ENCODE measurements at regions not wholly inside any gene's neighbourhood (a gene's known extent, or its start where the extent isn't known, plus 50 kb on each side); places are given as distances from the start of the nearest gene placed in this dataset.

DNA sequence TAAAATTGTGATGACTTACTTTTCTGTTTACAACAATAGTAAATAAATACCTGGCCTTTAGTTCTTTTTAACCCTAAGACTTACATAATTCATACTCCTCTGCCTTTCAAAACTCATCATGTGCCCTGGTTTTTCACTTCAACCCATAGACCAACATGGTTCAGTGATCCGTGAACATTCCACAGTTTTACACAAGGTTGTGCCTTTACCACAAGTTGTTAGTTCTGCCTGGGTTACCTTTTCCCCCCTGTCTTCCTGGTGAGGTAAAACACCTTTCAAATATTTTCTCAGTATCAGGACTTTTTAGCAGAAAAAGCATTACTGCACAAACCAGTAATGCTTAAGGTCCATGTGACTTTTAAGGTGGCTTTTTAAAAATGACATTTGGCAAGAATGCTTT is 1466.4 kb downstream of the PLA2G4A start:
- TF ChIP-seq, protein P1, sequence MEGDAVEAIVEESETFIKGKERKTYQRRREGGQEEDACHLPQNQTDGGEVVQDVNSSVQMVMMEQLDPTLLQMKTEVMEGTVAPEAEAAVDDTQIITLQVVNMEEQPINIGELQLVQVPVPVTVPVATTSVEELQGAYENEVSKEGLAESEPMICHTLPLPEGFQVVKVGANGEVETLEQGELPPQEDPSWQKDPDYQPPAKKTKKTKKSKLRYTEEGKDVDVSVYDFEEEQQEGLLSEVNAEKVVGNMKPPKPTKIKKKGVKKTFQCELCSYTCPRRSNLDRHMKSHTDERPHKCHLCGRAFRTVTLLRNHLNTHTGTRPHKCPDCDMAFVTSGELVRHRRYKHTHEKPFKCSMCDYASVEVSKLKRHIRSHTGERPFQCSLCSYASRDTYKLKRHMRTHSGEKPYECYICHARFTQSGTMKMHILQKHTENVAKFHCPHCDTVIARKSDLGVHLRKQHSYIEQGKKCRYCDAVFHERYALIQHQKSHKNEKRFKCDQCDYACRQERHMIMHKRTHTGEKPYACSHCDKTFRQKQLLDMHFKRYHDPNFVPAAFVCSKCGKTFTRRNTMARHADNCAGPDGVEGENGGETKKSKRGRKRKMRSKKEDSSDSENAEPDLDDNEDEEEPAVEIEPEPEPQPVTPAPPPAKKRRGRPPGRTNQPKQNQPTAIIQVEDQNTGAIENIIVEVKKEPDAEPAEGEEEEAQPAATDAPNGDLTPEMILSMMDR (IDR thresholded peaks at IDR 0.05) = no peak
- TF ChIP-seq POLR2A (IDR thresholded peaks at IDR 0.05) = no peak
- H3K27ac ChIP-seq = no peak overlapping the region
- intact Hi-C loops (cut with DNase I) = no loop called here
- WGBS, 2 donors = 48 to 68% methylated on average over 1 of the region's 1 CpG
- H3K27me3 ChIP-seq = no peaks in the 10 kb centered on the region
- H3K4me1 ChIP-seq = no peaks in the 10 kb centered on the region
- DNase-seq (no peak), ATAC-seq (no peak)
- no peaks in the 10 kb centered on the region for H3K9me3 ChIP-seq
- no peak overlapping the region for H3K4me3 ChIP-seq
- H3K36me3 ChIP-seq (replicated peaks in 1 of 2; ENCODE audit: insufficient read depth in 1 of 2, low read depth in 2 of 2) = no peaks in the 10 kb centered on the region

DNA sequence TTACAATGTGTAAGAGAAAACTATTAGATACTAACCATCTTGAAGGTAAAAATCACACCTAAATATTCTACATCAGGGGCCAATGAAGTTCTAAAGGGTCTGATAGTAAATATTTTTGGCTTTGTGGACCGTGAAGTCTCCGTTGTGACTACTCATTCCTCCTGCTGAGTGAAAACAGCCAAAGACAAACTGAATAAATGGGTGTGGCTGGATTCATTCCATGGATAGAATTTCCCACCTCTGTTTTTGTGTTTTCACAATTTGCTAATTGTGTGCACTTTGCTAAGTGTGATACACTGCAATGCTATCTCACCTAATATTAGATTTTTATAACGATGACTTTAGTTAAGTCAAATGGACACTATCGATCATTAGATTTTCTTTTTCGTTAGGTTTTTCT is 1474.0 kb downstream of the PLA2G4A start:
- no peak for DNase-seq
- Histone ChIP-seq H3K9me3 (no peaks in the 10 kb centered on the region), H3K27ac (no peak overlapping the region), H3K27me3 (no peaks in the 10 kb centered on the region), H3K4me1 (no peaks in the 10 kb centered on the region), H3K36me3 (replicated peaks in 1 of 2; ENCODE audit: insufficient read depth in 1 of 2, low read depth in 2 of 2) (no peaks in the 10 kb centered on the region), H3K4me3 (no peak overlapping the region)
- no peak for ATAC-seq
- TF ChIP-seq, protein P1 (IDR thresholded peaks at IDR 0.05) = no peak
- no peak for TF ChIP-seq POLR2A (IDR thresholded peaks at IDR 0.05)
- 56 to 62% methylated on average over 5 of the region's 5 CpGs for WGBS, 2 donors
- intact Hi-C loops (cut with DNase I) = no loop called here

DNA sequence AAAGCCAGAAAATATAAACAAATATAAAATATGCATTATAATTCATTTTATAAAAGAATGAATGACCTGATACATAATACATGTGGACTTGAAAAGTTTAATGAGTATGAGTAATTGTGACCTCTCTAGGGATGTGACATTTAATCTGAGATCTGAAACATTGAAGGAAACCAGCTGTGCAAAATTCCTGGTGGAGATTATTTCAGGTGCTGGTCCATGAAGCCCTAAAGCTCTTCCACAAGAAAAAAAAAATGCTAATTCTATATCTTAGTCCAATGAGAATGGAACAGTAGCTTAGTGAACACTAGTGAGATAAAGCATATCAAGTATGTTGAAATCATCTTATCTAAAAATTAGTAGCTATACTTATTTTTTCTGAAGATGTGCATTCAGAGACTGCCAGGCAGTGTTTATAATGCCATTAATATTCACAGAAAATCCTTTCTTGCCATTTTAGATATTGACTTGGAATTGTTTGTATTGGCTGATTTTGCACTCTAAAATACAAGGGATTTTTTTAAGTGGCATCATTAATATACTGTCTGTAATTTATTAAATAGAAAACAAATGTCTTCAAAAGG is 1485.9 kb downstream of the PLA2G4A start:
- H3K4me1 ChIP-seq = no peaks in the 10 kb centered on the region
- H3K27me3 ChIP-seq = no peaks in the 10 kb centered on the region
- H3K36me3 ChIP-seq (replicated peaks in 1 of 2; ENCODE audit: insufficient read depth in 1 of 2, low read depth in 2 of 2) = no peaks in the 10 kb centered on the region
- TF ChIP-seq, protein P1 (IDR thresholded peaks at IDR 0.05) = no peak
- no peak for TF ChIP-seq POLR2A (IDR thresholded peaks at IDR 0.05)
- H3K9me3 ChIP-seq = no peaks in the 10 kb centered on the region
- no peak overlapping the region for H3K27ac ChIP-seq
- DNase-seq (no peak), ATAC-seq (no peak)
- no peak overlapping the region for H3K4me3 ChIP-seq
- intact Hi-C loops (cut with DNase I) = no loop called here

DNA sequence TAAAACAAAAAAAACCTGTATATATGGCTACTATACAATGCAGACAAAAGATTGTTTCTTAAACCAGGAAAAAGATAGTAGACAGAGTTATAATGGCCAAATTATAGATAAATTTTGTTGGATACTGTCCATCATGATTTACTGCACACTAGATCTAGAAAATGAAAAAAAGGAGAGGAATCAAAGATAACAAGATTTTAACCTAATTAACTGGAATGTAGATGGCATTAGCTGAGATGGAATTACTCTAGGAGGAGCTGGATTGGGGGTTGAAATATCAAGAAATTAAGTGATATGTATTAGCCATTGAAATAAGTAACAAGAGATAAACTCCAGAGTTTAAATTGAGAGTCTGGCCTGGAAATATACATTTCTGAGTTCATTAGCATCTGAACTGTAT is 1489.1 kb downstream of the PLA2G4A start:
- DNase-seq (no peak), ATAC-seq (no peak)
- TF ChIP-seq POLR2A (IDR thresholded peaks at IDR 0.05) = no peak
- Histone ChIP-seq H3K4me1 (no peaks in the 10 kb centered on the region), H3K9me3 (no peaks in the 10 kb centered on the region), H3K27me3 (no peaks in the 10 kb centered on the region), H3K4me3 (no peak overlapping the region), H3K36me3 (replicated peaks in 1 of 2; ENCODE audit: insufficient read depth in 1 of 2, low read depth in 2 of 2) (no peaks in the 10 kb centered on the region), H3K27ac (no peak overlapping the region)
- intact Hi-C loops (cut with DNase I) = no loop called here

DNA sequence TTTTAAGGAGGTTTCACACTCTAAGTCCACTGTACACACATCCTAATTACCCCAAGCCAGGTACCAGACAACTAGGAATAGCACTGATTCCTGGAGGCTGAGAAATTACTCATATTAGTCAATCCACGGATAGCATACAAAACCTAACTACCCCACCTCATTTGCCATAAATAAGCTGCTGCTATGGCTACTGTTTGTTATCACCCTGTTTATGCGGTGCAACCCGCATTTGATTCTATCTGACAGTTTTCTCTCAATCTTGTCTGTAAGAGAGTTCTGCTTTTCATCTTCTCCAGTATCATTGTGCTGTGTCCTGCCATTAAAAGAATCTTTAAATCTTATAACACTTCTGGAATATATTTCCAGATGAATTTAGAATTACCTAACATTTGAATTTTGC is 1496.5 kb downstream of the PLA2G4A start:
- TF ChIP-seq POLR2A (IDR thresholded peaks at IDR 0.05) = no peak
- WGBS, 2 donors = 80 to 81% methylated on average over 3 of the region's 3 CpGs
- Histone ChIP-seq H3K9me3 (no peaks in the 10 kb centered on the region), H3K27me3 (no peaks in the 10 kb centered on the region), H3K4me1 (no peaks in the 10 kb centered on the region), H3K36me3 (replicated peaks in 1 of 2; ENCODE audit: insufficient read depth in 1 of 2, low read depth in 2 of 2) (no peaks in the 10 kb centered on the region), H3K4me3 (no peak overlapping the region), H3K27ac (no peak overlapping the region)
- no peak for DNase-seq
- intact Hi-C loops (cut with DNase I) = no loop called here
- no peak for ATAC-seq

DNA sequence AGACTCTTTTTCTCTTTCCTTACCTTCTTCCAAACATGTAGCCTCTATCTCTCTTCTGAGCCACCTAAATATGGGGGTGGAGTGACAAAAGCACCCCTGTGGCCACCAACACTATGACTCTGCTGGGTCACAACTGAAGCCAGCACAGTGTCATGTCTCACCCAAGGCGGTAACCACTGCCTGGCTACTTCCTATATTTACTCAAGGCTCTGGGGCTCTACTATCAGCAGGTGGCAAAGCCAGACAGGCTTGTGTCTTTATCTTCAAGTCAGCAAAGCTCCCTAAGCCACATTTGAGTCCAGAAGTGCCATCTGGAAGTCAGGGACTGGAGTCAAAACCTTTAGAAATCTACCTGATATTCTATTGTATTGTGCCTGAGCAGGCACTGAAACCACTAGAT is 1515.2 kb downstream of the PLA2G4A start:
- Histone ChIP-seq H3K36me3 (replicated peaks in 1 of 2; ENCODE audit: insufficient read depth in 1 of 2, low read depth in 2 of 2) (no peaks in the 10 kb centered on the region), H3K27ac (no peak overlapping the region), H3K9me3 (no peaks in the 10 kb centered on the region), H3K4me1 (no peaks in the 10 kb centered on the region), H3K27me3 (no peaks in the 10 kb centered on the region), H3K4me3 (no peak overlapping the region)
- intact Hi-C loops (cut with DNase I) = no loop called here
- 20 to 40% methylated on average over 1 of the region's 1 CpG for WGBS, 2 donors
- DNase-seq (no peak), ATAC-seq (no peak)
- TF ChIP-seq, protein P1 (IDR thresholded peaks at IDR 0.05) = no peak
- TF ChIP-seq POLR2A (IDR thresholded peaks at IDR 0.05) = no peak

All from body of pancreas (tissue), 4 donors.